GM13977 (cell line): ENCODE measurements at regions not wholly inside any gene's neighbourhood (a gene's known extent, or its start where the extent isn't known, plus 50 kb on each side); places are given as distances from the start of the nearest gene placed in this dataset.

Experiments
- DNase-seq: peaks from one replicate; pipeline ENCODE4 v3.0.0; 2012; ENCODE audit warnings: low spot score
- in situ Hi-C: fragments of 300-500 bp; cut with MboI; formaldehyde crosslinking; loops from one replicate; pipeline ENCODE4 v1.12.0; 2022; ENCODE audit warnings: low sequenced_read_pairs, low pct_unique_long_range_greater_than_20kb, mixed read lengths, inconsistent platforms; ENCODE audit not compliant: unreplicated experiment
- TF ChIP-seq, protein P1 (sequence below): IDR thresholded peaks from 2 replicates; pipeline ENCODE4 v1.5.1; 2012; ENCODE audit warnings: mild to moderate bottlenecking, control low read depth; ENCODE audit not compliant: insufficient read depth; ENCODE audit errors: extremely low read depth, missing control alignments

DNA sequence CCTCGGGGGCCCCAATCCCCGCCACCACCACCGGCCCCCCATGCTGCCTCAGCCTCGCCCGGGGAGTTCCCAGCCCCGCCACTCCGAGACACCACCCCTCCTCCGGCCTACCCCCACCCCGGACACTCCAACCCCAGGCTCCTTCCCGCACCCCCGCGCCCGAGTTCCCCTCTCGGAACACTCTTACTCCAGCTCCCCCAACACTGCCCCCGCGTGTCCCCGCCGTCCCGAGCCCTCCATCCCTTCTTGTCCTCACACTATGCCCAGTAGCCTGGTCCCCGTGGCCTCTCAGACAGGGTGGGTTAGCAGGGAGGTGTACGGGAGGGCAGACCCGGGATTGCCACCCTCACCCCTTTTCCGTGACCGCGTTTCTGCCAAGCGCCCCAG is 276.1 kb downstream of the BCOR start:
- DNase-seq = no peak
- TF ChIP-seq, protein P1, sequence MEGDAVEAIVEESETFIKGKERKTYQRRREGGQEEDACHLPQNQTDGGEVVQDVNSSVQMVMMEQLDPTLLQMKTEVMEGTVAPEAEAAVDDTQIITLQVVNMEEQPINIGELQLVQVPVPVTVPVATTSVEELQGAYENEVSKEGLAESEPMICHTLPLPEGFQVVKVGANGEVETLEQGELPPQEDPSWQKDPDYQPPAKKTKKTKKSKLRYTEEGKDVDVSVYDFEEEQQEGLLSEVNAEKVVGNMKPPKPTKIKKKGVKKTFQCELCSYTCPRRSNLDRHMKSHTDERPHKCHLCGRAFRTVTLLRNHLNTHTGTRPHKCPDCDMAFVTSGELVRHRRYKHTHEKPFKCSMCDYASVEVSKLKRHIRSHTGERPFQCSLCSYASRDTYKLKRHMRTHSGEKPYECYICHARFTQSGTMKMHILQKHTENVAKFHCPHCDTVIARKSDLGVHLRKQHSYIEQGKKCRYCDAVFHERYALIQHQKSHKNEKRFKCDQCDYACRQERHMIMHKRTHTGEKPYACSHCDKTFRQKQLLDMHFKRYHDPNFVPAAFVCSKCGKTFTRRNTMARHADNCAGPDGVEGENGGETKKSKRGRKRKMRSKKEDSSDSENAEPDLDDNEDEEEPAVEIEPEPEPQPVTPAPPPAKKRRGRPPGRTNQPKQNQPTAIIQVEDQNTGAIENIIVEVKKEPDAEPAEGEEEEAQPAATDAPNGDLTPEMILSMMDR = no peak
- in situ Hi-C loops = no loop called here

DNA sequence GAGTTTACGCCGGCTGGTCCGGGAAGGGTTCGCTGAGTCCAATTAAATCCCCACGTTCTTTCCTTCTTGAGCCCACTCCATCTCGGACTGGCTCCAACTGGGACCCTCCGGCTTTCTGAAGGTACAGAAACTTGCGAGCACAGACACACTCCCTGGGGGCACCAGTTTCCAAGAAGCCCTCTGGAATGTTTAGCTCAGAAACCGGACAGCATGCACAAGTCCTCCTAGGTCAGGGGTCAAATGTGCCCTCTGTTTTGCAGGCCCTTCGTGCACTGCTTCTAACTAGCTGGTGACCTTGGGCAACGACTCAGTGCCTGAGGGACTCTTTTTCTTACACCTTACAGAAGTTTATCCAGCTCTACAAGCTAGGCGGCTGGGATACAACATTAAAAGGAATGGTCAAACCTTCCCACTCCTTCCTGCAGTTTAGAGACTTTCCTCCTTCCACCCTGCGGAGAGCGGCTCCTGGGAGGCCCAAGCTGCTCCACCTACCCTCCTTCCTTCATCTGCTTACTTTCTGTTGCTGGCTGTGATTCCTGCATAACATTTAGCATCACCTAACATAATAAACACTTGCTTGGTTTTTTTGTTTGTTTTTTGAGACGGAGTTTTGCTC is 275.5 kb downstream of the BCOR start:
- in situ Hi-C loops = no loop called here
- DNase-seq = no peak

DNA sequence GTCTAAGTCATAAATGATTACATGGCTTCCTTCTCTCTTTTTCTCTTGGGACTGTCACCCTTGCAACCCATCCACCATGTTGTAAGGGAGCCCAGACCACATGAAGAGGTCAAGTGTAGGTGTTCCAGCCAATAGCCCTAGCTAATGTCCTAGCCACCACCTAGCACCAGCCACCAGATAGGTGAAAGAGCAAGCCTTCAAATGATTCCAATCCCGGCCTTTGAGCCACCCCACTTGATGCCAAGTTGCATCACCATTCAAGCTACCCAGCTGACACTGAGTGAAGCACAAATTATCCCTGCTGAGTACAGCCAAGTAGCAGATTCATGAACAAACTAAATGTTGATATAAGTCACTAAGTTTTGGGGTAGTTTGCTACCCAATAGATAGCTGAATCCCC is 274.3 kb downstream of the BCOR start:
- in situ Hi-C loops = no loop called here
- DNase-seq = no peak
- TF ChIP-seq, protein P1 = no peak

More for the DNA sequence above, 275.5 kb downstream of the BCOR start:
- TF ChIP-seq, protein P1 = no peak

- in situ Hi-C loops = no loop called here
- TF ChIP-seq, protein P1 = no peak
- no peak for DNase-seq
Observed at GRCh38 chrX:39823854-39824253, 273.9 kb downstream of the BCOR start.

DNA sequence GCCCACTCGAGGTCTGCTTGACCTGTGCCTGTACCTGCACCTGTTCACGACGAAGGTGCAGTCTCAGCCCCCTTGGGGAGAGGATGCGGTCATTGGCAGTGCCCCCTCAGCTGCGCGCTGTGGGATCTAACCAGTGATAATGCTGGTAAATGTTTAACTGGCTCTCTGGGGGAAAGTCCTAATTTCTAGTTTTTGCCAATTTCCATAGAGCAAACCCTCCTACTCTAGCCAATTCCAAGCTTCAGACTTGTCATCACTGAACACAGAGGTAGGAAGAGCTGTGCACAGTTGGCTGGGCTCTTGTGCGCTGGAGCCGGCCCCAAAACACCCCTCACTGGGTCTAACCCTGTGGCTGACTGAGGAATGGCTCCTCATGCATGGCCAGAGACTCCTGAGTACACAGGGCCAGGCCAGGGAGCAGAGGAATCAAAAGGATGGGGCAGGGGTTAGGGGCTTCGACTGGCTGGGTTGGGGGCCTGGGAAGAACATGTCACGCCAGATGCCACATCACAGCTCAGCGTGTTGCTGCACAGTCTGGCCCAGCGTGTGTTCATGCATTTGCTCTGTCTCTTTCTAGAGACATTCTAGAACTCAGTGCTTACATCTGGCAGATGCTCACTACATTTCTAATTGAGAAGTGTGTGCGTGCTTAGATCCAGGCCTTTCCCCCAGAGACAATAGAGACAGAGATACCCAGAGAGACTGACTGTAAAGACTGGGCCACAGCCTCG is 270.8 kb downstream of the BCOR start:
- in situ Hi-C loops = no loop called here
- TF ChIP-seq, protein P1 = no peak
- DNase-seq = no peak

GRCh38 chrX:39827951-39828350 is 269.8 kb downstream of the BCOR start:
- TF ChIP-seq, protein P1 = no peak
- peak; percentile 56 for DNase-seq
- in situ Hi-C loops = no loop called here

DNA sequence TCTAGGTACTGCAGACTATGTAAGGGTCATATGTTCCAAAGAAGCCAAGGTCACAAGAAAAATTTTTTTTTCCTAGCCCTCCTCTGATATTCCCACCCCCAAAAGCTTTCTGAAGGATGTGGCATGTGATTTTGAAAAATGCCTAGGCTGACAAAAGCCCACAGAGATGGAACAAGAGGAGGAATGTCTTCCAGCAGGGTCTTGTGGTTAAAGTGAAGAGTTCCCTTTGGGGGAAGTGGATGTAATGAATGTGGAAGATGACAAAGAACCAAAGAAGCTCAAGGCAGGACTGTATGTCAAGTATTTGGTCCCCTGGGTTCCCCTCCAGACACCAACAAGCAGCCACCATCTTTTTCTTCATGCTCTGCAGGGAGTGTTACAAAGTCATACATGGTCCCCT is 268.8 kb downstream of the BCOR start:
- in situ Hi-C loops = no loop called here
- TF ChIP-seq, protein P1 = no peak
- DNase-seq = no peak
